Panc1 (cell line): ENCODE measurements at regions not wholly inside any gene's neighbourhood (a gene's known extent, or its start where the extent isn't known, plus 50 kb on each side); places are given as distances from the start of the nearest gene placed in this dataset.

Source experiments
- ATAC-seq: fragments of 200-7000 bp; cut with Tn5 transposase; 2 replicates; pipeline ENCODE4 v1.9.1; 2020; ENCODE audit warnings: mild to moderate bottlenecking, moderate library complexity
- BruUV-seq: library from RNA; stranded (reverse); fragments of 400-500 nt; replicated peaks from 2 replicates; lab custom pipeline; 2021; lab: Mats Ljungman, UMichigan
- CTCF ChIA-PET: fragments of 300-600 bp; sonication (Branson Sonifier 250); formaldehyde crosslinking; loops from one replicate; lab custom pipeline; 2022; ENCODE audit warnings: antibody characterized with exemption; lab: Charles Lee
- POLR2A ChIA-PET: fragments of 300-600 bp; sonication (Branson Sonifier 250); formaldehyde crosslinking; loops from one replicate; lab custom pipeline; 2022; ENCODE audit warnings: antibody characterized with exemption; lab: Charles Lee
- DNase-seq: peaks from one replicate; pipeline ENCODE4 v3.0.0-alpha.2; 2010; ENCODE audit warnings: low read depth, low spot score
- H3K27ac ChIP-seq: 2 replicates; pipeline ENCODE4 v1.5.1; 2011; ENCODE audit warnings: mild to moderate bottlenecking, low read length, inconsistent platforms
- H3K27me3 ChIP-seq: fragments of 200-500 bp; sonication (Bioruptor generic); 2 replicates; pipeline ENCODE4 v1.6.0; 2014; ENCODE audit warnings: low read length, inconsistent platforms; ENCODE audit not compliant: control insufficient read depth, insufficient read depth
- H3K36me3 ChIP-seq: fragments of 200-500 bp; sonication (Bioruptor generic); 2 replicates; pipeline ENCODE4 v1.5.1; 2014; ENCODE audit warnings: inconsistent platforms, mild to moderate bottlenecking, low read length, moderate library complexity; ENCODE audit not compliant: control insufficient read depth, insufficient read depth
- H3K4me1 ChIP-seq: 2 replicates; pipeline ENCODE4 v1.5.1; 2011; ENCODE audit warnings: inconsistent platforms, mild to moderate bottlenecking, low read length, moderate library complexity; ENCODE audit not compliant: control insufficient read depth, insufficient read depth
- H3K4me3 ChIP-seq, 2 experiments: 2 replicates each; pipeline ENCODE4 v1.5.1; 2011 to 2012; ENCODE audit warnings: low read depth in 2 of 2, low read length in 2 of 2, mild to moderate bottlenecking in 2 of 2, inconsistent platforms in 1 of 2, moderate library complexity in 1 of 2
- H3K9me3 ChIP-seq: fragments of 200-500 bp; sonication (Bioruptor generic); 2 replicates; pipeline ENCODE4 v1.5.1; 2014; ENCODE audit warnings: low read depth, mild to moderate bottlenecking, inconsistent platforms, low read length, moderate library complexity; ENCODE audit not compliant: control insufficient read depth, insufficient read depth
- POLR2AphosphoS5 ChIP-seq: IDR thresholded peaks from 2 replicates; pipeline ENCODE4 v1.6.1; 2012; ENCODE audit warnings: mild to moderate bottlenecking, low read depth, low read length, moderate library complexity
- SIN3A ChIP-seq: IDR thresholded peaks from 2 replicates; pipeline ENCODE4 v1.6.1; 2012; ENCODE audit warnings: low read depth, mild to moderate bottlenecking, low read length, moderate library complexity, borderline replicate concordance; ENCODE audit not compliant: insufficient read depth
- TCF7L2 ChIP-seq: IDR thresholded peaks from 2 replicates; pipeline ENCODE4 v1.6.1; 2011; ENCODE audit warnings: mild to moderate bottlenecking, low read depth, low read length, inconsistent platforms
- in situ Hi-C: cut with HindIII; loops from 2 replicates; pipeline ENCODE4 v1.10.0; 2016; ENCODE audit warnings: low sequenced_read_pairs, low pct_unique_long_range_greater_than_20kb
- intact Hi-C: fragments of 100-400 bp; cut with micrococcal nuclease; formaldehyde crosslinking; loops from one replicate; pipeline ENCODE4 v1.10.0; 2022; ENCODE audit not compliant: unreplicated experiment
- TF ChIP-seq, protein P1 (sequence below): fragments of 450-650 bp; IDR thresholded peaks from 2 replicates; pipeline ENCODE4 v1.5.1; 2017; ENCODE audit warnings: mild to moderate bottlenecking
- TF ChIP-seq, protein P2 (sequence below), 2 experiments: IDR thresholded peaks; 2 replicates each; pipeline ENCODE4 v1.6.1; 2011 to 2012; ENCODE audit warnings: low read depth in 2 of 2, control low read depth in 1 of 2, low read length in 1 of 2, mild to moderate bottlenecking in 1 of 2, moderate library complexity in 1 of 2; ENCODE audit not compliant: insufficient read depth in 1 of 2

DNA sequence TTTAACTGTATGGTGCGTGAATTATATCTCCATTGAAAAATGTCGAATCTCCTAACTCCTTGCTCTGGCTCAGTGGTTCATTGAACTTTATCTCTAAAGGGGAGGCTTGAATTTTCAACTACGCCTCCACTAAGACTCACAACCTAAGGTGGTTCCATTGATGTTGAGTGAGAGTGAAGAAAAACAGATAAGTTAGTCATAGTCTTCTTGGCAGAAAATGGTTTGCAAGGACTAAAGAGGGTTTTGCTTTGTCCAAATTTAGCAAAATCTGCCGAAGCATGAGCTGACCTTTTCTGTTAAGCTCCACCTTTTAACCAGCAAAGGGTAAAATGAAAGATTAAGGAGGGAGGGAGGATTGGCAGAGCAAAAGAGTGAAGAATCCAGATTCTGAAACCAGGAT, 290.2 kb upstream of the SPTLC3 start:
- intact Hi-C loops (no loop called here), in situ Hi-C loops (no loop called here)
- BruUV-seq = no TSS peak
- no peak overlapping the region for H3K4me3 ChIP-seq
- H3K4me1 ChIP-seq = no peaks in the 10 kb centered on the region
- H3K27ac ChIP-seq = no peak overlapping the region
- TF ChIP-seq, protein P1, sequence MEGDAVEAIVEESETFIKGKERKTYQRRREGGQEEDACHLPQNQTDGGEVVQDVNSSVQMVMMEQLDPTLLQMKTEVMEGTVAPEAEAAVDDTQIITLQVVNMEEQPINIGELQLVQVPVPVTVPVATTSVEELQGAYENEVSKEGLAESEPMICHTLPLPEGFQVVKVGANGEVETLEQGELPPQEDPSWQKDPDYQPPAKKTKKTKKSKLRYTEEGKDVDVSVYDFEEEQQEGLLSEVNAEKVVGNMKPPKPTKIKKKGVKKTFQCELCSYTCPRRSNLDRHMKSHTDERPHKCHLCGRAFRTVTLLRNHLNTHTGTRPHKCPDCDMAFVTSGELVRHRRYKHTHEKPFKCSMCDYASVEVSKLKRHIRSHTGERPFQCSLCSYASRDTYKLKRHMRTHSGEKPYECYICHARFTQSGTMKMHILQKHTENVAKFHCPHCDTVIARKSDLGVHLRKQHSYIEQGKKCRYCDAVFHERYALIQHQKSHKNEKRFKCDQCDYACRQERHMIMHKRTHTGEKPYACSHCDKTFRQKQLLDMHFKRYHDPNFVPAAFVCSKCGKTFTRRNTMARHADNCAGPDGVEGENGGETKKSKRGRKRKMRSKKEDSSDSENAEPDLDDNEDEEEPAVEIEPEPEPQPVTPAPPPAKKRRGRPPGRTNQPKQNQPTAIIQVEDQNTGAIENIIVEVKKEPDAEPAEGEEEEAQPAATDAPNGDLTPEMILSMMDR = no peak
- TF ChIP-seq, protein P2, sequence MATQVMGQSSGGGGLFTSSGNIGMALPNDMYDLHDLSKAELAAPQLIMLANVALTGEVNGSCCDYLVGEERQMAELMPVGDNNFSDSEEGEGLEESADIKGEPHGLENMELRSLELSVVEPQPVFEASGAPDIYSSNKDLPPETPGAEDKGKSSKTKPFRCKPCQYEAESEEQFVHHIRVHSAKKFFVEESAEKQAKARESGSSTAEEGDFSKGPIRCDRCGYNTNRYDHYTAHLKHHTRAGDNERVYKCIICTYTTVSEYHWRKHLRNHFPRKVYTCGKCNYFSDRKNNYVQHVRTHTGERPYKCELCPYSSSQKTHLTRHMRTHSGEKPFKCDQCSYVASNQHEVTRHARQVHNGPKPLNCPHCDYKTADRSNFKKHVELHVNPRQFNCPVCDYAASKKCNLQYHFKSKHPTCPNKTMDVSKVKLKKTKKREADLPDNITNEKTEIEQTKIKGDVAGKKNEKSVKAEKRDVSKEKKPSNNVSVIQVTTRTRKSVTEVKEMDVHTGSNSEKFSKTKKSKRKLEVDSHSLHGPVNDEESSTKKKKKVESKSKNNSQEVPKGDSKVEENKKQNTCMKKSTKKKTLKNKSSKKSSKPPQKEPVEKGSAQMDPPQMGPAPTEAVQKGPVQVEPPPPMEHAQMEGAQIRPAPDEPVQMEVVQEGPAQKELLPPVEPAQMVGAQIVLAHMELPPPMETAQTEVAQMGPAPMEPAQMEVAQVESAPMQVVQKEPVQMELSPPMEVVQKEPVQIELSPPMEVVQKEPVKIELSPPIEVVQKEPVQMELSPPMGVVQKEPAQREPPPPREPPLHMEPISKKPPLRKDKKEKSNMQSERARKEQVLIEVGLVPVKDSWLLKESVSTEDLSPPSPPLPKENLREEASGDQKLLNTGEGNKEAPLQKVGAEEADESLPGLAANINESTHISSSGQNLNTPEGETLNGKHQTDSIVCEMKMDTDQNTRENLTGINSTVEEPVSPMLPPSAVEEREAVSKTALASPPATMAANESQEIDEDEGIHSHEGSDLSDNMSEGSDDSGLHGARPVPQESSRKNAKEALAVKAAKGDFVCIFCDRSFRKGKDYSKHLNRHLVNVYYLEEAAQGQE (IDR thresholded peaks at IDR 0.05; ENCODE audit: insufficient read depth in 1 of 2, low read depth in 2 of 2, low read length in 1 of 2) = no peak
- TF ChIP-seq POLR2AphosphoS5 (no peak), TCF7L2 (no peak), SIN3A (no peak)
- ChIA-PET POLR2A (interaction anchor here (0.7 kb wide), 1 partner anchor 151 kb away, joined by 3 read pairs; no protein-coding TSS in a partner anchor), CTCF (no interaction called here)
- H3K36me3 ChIP-seq = no peaks in the 10 kb centered on the region
- ATAC-seq (no peak), DNase-seq (no peak)
- H3K9me3 ChIP-seq = no peaks in the 10 kb centered on the region
- H3K27me3 ChIP-seq = no peaks in the 10 kb centered on the region

DNA sequence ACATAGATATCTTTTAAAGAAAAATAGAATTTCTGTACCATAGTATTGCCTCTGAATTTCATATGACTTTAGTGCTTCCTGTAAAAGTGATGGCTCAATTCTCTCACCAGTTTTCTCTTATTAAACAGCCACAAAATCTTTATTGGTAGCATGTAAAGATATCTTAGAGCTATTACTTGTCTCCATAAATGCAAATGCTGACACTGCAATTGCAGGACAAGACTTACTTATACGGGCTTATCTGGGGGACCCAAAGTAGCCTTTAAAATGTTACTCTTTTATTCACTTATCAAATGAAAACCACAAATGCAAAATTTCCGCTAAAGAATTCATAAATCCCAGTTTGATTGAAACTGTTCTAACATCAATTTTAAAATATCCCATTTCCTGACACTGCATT, 287.1 kb upstream of the SPTLC3 start:
- POLR2A ChIA-PET = no interaction called here
- ATAC-seq = no peak
- intact Hi-C loops (no loop called here), in situ Hi-C loops (no loop called here)
- BruUV-seq = no TSS peak
- Histone ChIP-seq H3K9me3 (no peaks in the 10 kb centered on the region), H3K36me3 (no peaks in the 10 kb centered on the region), H3K4me1 (no peaks in the 10 kb centered on the region), H3K27ac (no peak overlapping the region), H3K27me3 (no peaks in the 10 kb centered on the region), H3K4me3 (no peak overlapping the region)
- CTCF ChIA-PET = no interaction called here
- TF ChIP-seq SIN3A = no peak
- no peak for DNase-seq

DNA sequence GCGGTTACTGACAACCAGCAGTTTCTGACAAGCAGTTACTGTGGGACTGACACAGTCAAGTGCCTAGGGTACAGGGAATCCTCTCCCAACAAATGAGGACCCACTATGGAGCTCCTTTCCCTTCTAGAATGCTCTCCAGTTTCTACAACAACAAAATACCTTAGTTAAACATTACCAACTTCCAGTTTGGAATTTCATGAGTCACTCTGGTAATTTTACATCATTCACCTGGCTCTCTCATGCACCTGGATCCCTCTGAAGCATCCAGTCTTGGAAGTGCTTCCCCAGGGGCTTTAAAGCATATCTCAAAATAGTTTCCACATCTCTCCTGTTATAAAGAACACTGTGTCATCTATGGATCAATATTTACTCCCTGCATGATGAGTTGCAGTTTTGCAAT, 286.7 kb upstream of the SPTLC3 start:
- TF ChIP-seq, protein P1 = no peak
- TF ChIP-seq, protein P2 (IDR thresholded peaks at IDR 0.05; ENCODE audit: insufficient read depth in 1 of 2, low read depth in 2 of 2, low read length in 1 of 2) = no peak
- TF ChIP-seq POLR2AphosphoS5 (no peak), SIN3A (no peak), TCF7L2 (no peak)
- H3K27me3 ChIP-seq = no peaks in the 10 kb centered on the region
- H3K36me3 ChIP-seq = no peaks in the 10 kb centered on the region
- no TSS peak for BruUV-seq
- H3K27ac ChIP-seq = no peak overlapping the region
- no peaks in the 10 kb centered on the region for H3K4me1 ChIP-seq
- ChIA-PET CTCF (no interaction called here), POLR2A (no interaction called here)
- in situ Hi-C loops = no loop called here
- no peak for DNase-seq
- H3K9me3 ChIP-seq = no peaks in the 10 kb centered on the region
- no peak for ATAC-seq
- H3K4me3 ChIP-seq = no peak overlapping the region
- intact Hi-C loops = no loop called here
